ENCODE measurements at regions not wholly inside any gene's neighbourhood (a gene's known extent, or its start where the extent isn't known, plus 50 kb on each side); places are given as distances from the start of the nearest gene placed in this dataset.

GRCh38 chr13:76762721-76763120 lies 123.5 kb downstream of the KCTD12 start:
- ChIA-PET POLR2A (no interaction called here), CTCF (no interaction called here)
- Mint-ChIP-seq H3K9me3 (no peaks in the 10 kb centered on the region), H3K27me3 (peaks cover 0 to 7% of the 10 kb centered on the region in 2 donors), H3K4me1 (peaks cover 0 to 1% (median 0%) of the 10 kb centered on the region in 3 donors), H3K4me3 (no peak overlapping the region), H3K36me3 (no peaks in the 10 kb centered on the region), H3K27ac (no peak overlapping the region)
- ATAC-seq (replicated peaks in 1 of 4) (no peak), DNase-seq (no peak)
- no peaks in the 10 kb centered on the region for H3K36me3 ChIP-seq (ENCODE audit: control insufficient read depth in 2 of 2, extremely low read depth in 1 of 2, insufficient read depth in 1 of 2, low read length in 1 of 2)
- 90% methylated on average over 1 of the region's 2 CpGs for WGBS (ENCODE audit: insufficient coverage)
- no peak overlapping the region for H3K27ac ChIP-seq (ENCODE audit: low read length)
- H3K4me3 ChIP-seq (ENCODE audit: control insufficient read depth in 1 of 2, extremely low read depth in 1 of 2, low read length in 1 of 2): no peak overlapping the region
- H3K4me1 ChIP-seq (ENCODE audit: control insufficient read depth in 1 of 2, extremely low read depth in 1 of 2, insufficient read depth in 2 of 2, low read length in 2 of 2): peaks cover 0 to 1% of the 10 kb centered on the region in 2 experiments
- H3K27me3 ChIP-seq (replicated peaks in 1 of 2; ENCODE audit: control insufficient read depth in 2 of 2, extremely low read depth in 1 of 2, insufficient read depth in 2 of 2, low read length in 1 of 2): no peaks in the 10 kb centered on the region
- H3K9me3 ChIP-seq: no peaks in the 10 kb centered on the region

- peaks cover 0 to 9% of the 10 kb centered on the region in 2 donors for H3K27me3 Mint-ChIP-seq
- Histone ChIP-seq H3K27ac (ENCODE audit: low read length) (no peak overlapping the region), H3K27me3 (replicated peaks in 1 of 2; ENCODE audit: control insufficient read depth in 2 of 2, extremely low read depth in 1 of 2, insufficient read depth in 2 of 2, low read length in 1 of 2) (no peaks in the 10 kb centered on the region), H3K4me1 (ENCODE audit: control insufficient read depth in 1 of 2, extremely low read depth in 1 of 2, insufficient read depth in 2 of 2, low read length in 2 of 2) (no peaks in the 10 kb centered on the region), H3K36me3 (ENCODE audit: control insufficient read depth in 2 of 2, extremely low read depth in 1 of 2, insufficient read depth in 1 of 2, low read length in 1 of 2) (no peaks in the 10 kb centered on the region), H3K4me3 (ENCODE audit: control insufficient read depth in 1 of 2, extremely low read depth in 1 of 2, low read length in 1 of 2) (no peak overlapping the region), H3K9me3 (no peaks in the 10 kb centered on the region)
- H3K36me3 Mint-ChIP-seq: no peaks in the 10 kb centered on the region
- WGBS (ENCODE audit: insufficient coverage): 100% methylated on average over 1 of the region's 1 CpG
- CTCF ChIA-PET: no interaction called here
- DNase-seq: no peak
- no peaks in the 10 kb centered on the region for H3K9me3 Mint-ChIP-seq
- H3K4me1 Mint-ChIP-seq: no peaks in the 10 kb centered on the region
- POLR2A ChIA-PET: no interaction called here
- no peak overlapping the region for H3K27ac Mint-ChIP-seq
- H3K4me3 Mint-ChIP-seq: no peak overlapping the region
- no peak for ATAC-seq (replicated peaks in 1 of 4)
Measured at GRCh38 chr13:76759877-76760276, 126.3 kb downstream of the KCTD12 start.

GRCh38 chr13:76758738-76759137 lies 127.5 kb downstream of the KCTD12 start:
- Histone ChIP-seq H3K27ac (ENCODE audit: low read length) (no peak overlapping the region), H3K4me3 (ENCODE audit: control insufficient read depth in 1 of 2, extremely low read depth in 1 of 2, low read length in 1 of 2) (no peak overlapping the region), H3K27me3 (replicated peaks in 1 of 2; ENCODE audit: control insufficient read depth in 2 of 2, extremely low read depth in 1 of 2, insufficient read depth in 2 of 2, low read length in 1 of 2) (no peaks in the 10 kb centered on the region), H3K4me1 (ENCODE audit: control insufficient read depth in 1 of 2, extremely low read depth in 1 of 2, insufficient read depth in 2 of 2, low read length in 2 of 2) (no peaks in the 10 kb centered on the region), H3K36me3 (ENCODE audit: control insufficient read depth in 2 of 2, extremely low read depth in 1 of 2, insufficient read depth in 1 of 2, low read length in 1 of 2) (no peaks in the 10 kb centered on the region), H3K9me3 (no peaks in the 10 kb centered on the region)
- POLR2A ChIA-PET: no interaction called here
- Mint-ChIP-seq H3K9me3 (no peaks in the 10 kb centered on the region), H3K4me1 (no peaks in the 10 kb centered on the region), H3K27ac (no peak overlapping the region), H3K4me3 (no peak overlapping the region), H3K36me3 (no peaks in the 10 kb centered on the region), H3K27me3 (peaks cover 0 to 9% of the 10 kb centered on the region in 2 donors)
- ATAC-seq (replicated peaks in 1 of 4) (no peak), DNase-seq (no peak)
- CTCF ChIA-PET: no interaction called here
- WGBS (ENCODE audit: insufficient coverage): 86% methylated on average over 1 of the region's 1 CpG

GRCh38 chr13:76758257-76758656 lies 127.9 kb downstream of the KCTD12 start:
- ChIA-PET POLR2A (no interaction called here), CTCF (no interaction called here)
- no peak overlapping the region for H3K4me3 ChIP-seq (ENCODE audit: control insufficient read depth in 1 of 2, extremely low read depth in 1 of 2, low read length in 1 of 2)
- H3K27me3 ChIP-seq (replicated peaks in 1 of 2; ENCODE audit: control insufficient read depth in 2 of 2, extremely low read depth in 1 of 2, insufficient read depth in 2 of 2, low read length in 1 of 2): no peaks in the 10 kb centered on the region
- no peaks in the 10 kb centered on the region for H3K4me1 ChIP-seq (ENCODE audit: control insufficient read depth in 1 of 2, extremely low read depth in 1 of 2, insufficient read depth in 2 of 2, low read length in 2 of 2)
- ATAC-seq (replicated peaks in 1 of 4) (no peak), DNase-seq (no peak)
- no peaks in the 10 kb centered on the region for H3K9me3 ChIP-seq
- no peaks in the 10 kb centered on the region for H3K36me3 Mint-ChIP-seq
- peaks cover 0 to 9% of the 10 kb centered on the region in 2 donors for H3K27me3 Mint-ChIP-seq
- H3K36me3 ChIP-seq (ENCODE audit: control insufficient read depth in 2 of 2, extremely low read depth in 1 of 2, insufficient read depth in 1 of 2, low read length in 1 of 2): no peaks in the 10 kb centered on the region
- H3K27ac Mint-ChIP-seq: no peak overlapping the region
- no peak overlapping the region for H3K27ac ChIP-seq (ENCODE audit: low read length)
- H3K9me3 Mint-ChIP-seq: no peaks in the 10 kb centered on the region
- no peak overlapping the region for H3K4me3 Mint-ChIP-seq
- no peaks in the 10 kb centered on the region for H3K4me1 Mint-ChIP-seq

GRCh38 chr13:76756451-76756850 lies 129.8 kb downstream of the KCTD12 start:
- no CpG with 5 or more reads among the region's 2 CpGs for WGBS (ENCODE audit: insufficient coverage)
- Histone ChIP-seq H3K4me1 (ENCODE audit: control insufficient read depth in 1 of 2, extremely low read depth in 1 of 2, insufficient read depth in 2 of 2, low read length in 2 of 2) (no peaks in the 10 kb centered on the region), H3K4me3 (ENCODE audit: control insufficient read depth in 1 of 2, extremely low read depth in 1 of 2, low read length in 1 of 2) (no peak overlapping the region), H3K27me3 (replicated peaks in 1 of 2; ENCODE audit: control insufficient read depth in 2 of 2, extremely low read depth in 1 of 2, insufficient read depth in 2 of 2, low read length in 1 of 2) (no peaks in the 10 kb centered on the region), H3K27ac (ENCODE audit: low read length) (no peak overlapping the region), H3K9me3 (no peaks in the 10 kb centered on the region), H3K36me3 (ENCODE audit: control insufficient read depth in 2 of 2, extremely low read depth in 1 of 2, insufficient read depth in 1 of 2, low read length in 1 of 2) (no peaks in the 10 kb centered on the region)
- CTCF ChIA-PET: interaction anchor here in 1 of 2 donors (0.7 kb wide), 1 partner anchor 1079 kb away, joined by 6 read pairs; no protein-coding TSS in a partner anchor
- H3K4me1 Mint-ChIP-seq: no peaks in the 10 kb centered on the region
- H3K27ac Mint-ChIP-seq: no peak overlapping the region
- ATAC-seq (replicated peaks in 1 of 4) (no peak), DNase-seq (no peak)
- H3K4me3 Mint-ChIP-seq: no peak overlapping the region
- POLR2A ChIA-PET: no interaction called here
- H3K27me3 Mint-ChIP-seq: peaks cover 5 to 18% of the 10 kb centered on the region in 2 donors
- H3K36me3 Mint-ChIP-seq: no peaks in the 10 kb centered on the region
- no peaks in the 10 kb centered on the region for H3K9me3 Mint-ChIP-seq

- WGBS (ENCODE audit: insufficient coverage): 54% methylated on average over 2 of the region's 4 CpGs
- Mint-ChIP-seq H3K4me1 (no peaks in the 10 kb centered on the region), H3K27ac (no peak overlapping the region), H3K9me3 (no peaks in the 10 kb centered on the region), H3K36me3 (no peaks in the 10 kb centered on the region), H3K4me3 (no peak overlapping the region), H3K27me3 (peaks cover 5 to 18% of the 10 kb centered on the region in 2 donors)
- no peaks in the 10 kb centered on the region for H3K4me1 ChIP-seq (ENCODE audit: control insufficient read depth in 1 of 2, extremely low read depth in 1 of 2, insufficient read depth in 2 of 2, low read length in 2 of 2)
- no peak overlapping the region for H3K4me3 ChIP-seq (ENCODE audit: control insufficient read depth in 1 of 2, extremely low read depth in 1 of 2, low read length in 1 of 2)
- no peaks in the 10 kb centered on the region for H3K27me3 ChIP-seq (replicated peaks in 1 of 2; ENCODE audit: control insufficient read depth in 2 of 2, extremely low read depth in 1 of 2, insufficient read depth in 2 of 2, low read length in 1 of 2)
- DNase-seq (no peak), ATAC-seq (replicated peaks in 1 of 4) (no peak)
- H3K9me3 ChIP-seq: no peaks in the 10 kb centered on the region
- ChIA-PET CTCF (no interaction called here), POLR2A (no interaction called here)
- no peaks in the 10 kb centered on the region for H3K36me3 ChIP-seq (ENCODE audit: control insufficient read depth in 2 of 2, extremely low read depth in 1 of 2, insufficient read depth in 1 of 2, low read length in 1 of 2)
- no peak overlapping the region for H3K27ac ChIP-seq (ENCODE audit: low read length)
Measured at GRCh38 chr13:76754414-76754813, 131.8 kb downstream of the KCTD12 start.

- Mint-ChIP-seq H3K27ac (no peak overlapping the region), H3K4me3 (no peak overlapping the region), H3K27me3 (peaks cover 8 to 9% of the 10 kb centered on the region in 2 donors), H3K9me3 (no peaks in the 10 kb centered on the region), H3K4me1 (no peaks in the 10 kb centered on the region), H3K36me3 (no peaks in the 10 kb centered on the region)
- no peak for DNase-seq
- no peaks in the 10 kb centered on the region for H3K9me3 ChIP-seq
- H3K36me3 ChIP-seq (ENCODE audit: control insufficient read depth in 2 of 2, extremely low read depth in 1 of 2, insufficient read depth in 1 of 2, low read length in 1 of 2): no peaks in the 10 kb centered on the region
- H3K4me3 ChIP-seq (ENCODE audit: control insufficient read depth in 1 of 2, extremely low read depth in 1 of 2, low read length in 1 of 2): no peak overlapping the region
- no peaks in the 10 kb centered on the region for H3K4me1 ChIP-seq (ENCODE audit: control insufficient read depth in 1 of 2, extremely low read depth in 1 of 2, insufficient read depth in 2 of 2, low read length in 2 of 2)
- POLR2A ChIA-PET: no interaction called here
- no peak overlapping the region for H3K27ac ChIP-seq (ENCODE audit: low read length)
- 100% methylated on average over 1 of the region's 3 CpGs for WGBS (ENCODE audit: insufficient coverage)
- H3K27me3 ChIP-seq (replicated peaks in 1 of 2; ENCODE audit: control insufficient read depth in 2 of 2, extremely low read depth in 1 of 2, insufficient read depth in 2 of 2, low read length in 1 of 2): no peaks in the 10 kb centered on the region
- CTCF ChIA-PET: no interaction called here
- ATAC-seq (replicated peaks in 1 of 4): no peak
Measured at GRCh38 chr13:76751278-76751677, 134.9 kb downstream of the KCTD12 start.
